ENCODE measurements at regions not wholly inside any gene's neighbourhood (a gene's known extent, or its start where the extent isn't known, plus 50 kb on each side); places are given as distances from the start of the nearest gene placed in this dataset.

DNA sequence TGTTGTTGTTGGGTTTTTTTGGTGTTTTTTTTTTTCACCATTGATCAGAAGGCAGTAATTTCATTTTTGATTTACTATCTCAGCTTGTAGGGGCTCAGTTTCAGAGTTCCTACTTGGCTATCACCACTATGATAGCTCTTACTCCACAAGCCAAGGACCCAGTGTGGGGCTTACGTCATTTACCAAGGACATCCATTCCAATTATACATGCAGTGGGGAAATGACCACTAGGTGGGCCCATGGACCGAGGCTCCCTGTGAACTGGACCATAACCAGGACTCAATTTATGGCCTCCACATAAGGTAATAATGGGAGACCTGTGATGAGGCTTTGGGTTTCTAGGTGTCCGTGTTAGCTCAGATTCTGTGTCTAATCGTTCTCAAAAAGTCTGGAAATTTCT lies 67.5 kb upstream of the CACNA1D start:
- TF ChIP-seq, protein P1, sequence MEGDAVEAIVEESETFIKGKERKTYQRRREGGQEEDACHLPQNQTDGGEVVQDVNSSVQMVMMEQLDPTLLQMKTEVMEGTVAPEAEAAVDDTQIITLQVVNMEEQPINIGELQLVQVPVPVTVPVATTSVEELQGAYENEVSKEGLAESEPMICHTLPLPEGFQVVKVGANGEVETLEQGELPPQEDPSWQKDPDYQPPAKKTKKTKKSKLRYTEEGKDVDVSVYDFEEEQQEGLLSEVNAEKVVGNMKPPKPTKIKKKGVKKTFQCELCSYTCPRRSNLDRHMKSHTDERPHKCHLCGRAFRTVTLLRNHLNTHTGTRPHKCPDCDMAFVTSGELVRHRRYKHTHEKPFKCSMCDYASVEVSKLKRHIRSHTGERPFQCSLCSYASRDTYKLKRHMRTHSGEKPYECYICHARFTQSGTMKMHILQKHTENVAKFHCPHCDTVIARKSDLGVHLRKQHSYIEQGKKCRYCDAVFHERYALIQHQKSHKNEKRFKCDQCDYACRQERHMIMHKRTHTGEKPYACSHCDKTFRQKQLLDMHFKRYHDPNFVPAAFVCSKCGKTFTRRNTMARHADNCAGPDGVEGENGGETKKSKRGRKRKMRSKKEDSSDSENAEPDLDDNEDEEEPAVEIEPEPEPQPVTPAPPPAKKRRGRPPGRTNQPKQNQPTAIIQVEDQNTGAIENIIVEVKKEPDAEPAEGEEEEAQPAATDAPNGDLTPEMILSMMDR (IDR thresholded peaks at IDR 0.05): peak in 3 of 5 experiments; percentile 21 to 25 (median 23)
- no peak for TF ChIP-seq POLR2A (IDR thresholded peaks at IDR 0.05)

Measured in tibial nerve (tissue), 3 donors.